Urothelium cell line (cell line): ENCODE measurements at regions not wholly inside any gene's neighbourhood (a gene's known extent, or its start where the extent isn't known, plus 50 kb on each side); places are given as distances from the start of the nearest gene placed in this dataset.
A peak's percentile ranks its signal among the peaks of the same experiment; 100 is the strongest.
"Not testable (repeated sequence)": the region's sequence is repeated elsewhere in the genome, so short reads cannot be mapped to it uniquely, and the experiment has no call there.

Experiments used
- DNase-seq: peaks from one replicate; pipeline ENCODE4 v3.0.0; 2011; ENCODE audit warnings: low spot score, mixed read lengths
- FAIRE-seq: peaks from 2 replicates; lab custom pipeline; 2011; peaks lifted over from hg19 to GRCh38; lab: Jason Lieb, UNC

DNA sequence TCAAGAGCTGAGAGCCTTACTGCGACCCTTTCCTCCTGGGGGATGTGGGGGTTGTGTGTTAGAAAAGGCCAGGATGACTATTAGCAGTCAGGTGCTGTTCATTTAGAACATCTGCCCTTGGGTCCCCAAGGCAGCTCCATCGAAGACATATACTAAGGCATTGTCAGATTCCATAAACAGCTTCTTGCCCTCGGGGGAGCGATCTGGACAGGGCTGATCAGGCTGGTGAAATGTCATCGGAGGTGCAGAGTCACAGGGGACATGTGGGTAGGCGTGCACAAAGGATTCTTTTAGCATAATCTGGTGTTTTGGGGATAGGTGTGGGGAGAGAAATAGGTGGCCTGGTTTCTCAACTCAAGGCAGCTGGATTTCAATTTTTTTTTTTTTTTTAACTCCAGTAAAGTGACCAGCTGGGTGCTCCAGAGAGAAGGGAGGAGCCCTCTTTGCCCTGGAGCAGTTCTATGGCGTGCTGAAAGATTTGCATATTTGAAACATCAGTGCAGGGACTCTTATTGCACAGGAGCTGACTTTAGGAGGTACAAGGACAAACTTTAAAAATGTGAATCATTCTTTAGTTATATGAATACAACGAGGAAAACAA, 160.1 kb downstream of the SUDS3 start:
- DNase-seq (no peak), FAIRE-seq (no peak)

DNA sequence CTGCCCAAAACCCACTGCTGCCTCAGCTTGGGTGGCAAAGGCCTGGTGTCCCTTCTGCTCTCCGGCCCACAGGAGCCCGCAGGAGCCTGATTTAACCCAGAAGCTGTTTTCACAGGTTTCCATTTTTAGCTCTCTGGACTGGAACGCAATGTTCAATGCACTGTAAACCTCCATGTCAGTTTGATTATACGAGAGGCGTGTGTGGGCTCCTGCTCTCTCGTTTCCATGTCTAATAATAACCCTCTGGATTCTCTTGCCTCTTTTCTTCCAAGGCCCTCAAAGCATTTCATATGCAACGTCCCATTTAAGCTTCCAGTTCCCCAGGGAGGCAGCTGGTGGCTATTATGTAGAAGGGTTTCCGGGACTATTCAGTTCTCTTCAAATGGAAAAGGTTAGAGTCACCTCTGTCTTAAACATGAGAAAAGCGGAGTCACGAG, 161.1 kb downstream of the SUDS3 start:
- no peak for DNase-seq
- FAIRE-seq = no peak

DNA sequence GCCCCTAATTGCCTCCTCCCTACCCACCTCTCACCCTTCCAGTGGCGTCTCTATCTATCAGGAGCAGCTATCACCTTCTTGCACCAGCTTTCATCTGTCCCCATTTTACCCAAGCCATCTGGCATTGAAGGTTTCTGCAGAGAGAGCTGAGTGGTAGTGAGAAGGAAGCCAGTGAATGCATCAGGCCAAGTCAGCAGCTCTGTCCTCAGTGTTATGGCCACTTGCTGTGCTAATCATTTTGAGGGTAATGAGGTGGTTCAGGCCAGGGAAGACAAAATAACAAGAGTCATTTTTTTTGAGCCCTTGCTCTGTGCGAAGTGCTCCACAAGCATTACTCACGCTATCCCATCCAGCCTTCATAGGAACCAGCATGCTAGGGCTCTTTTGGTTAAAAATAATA, 164.7 kb downstream of the SUDS3 start:
- FAIRE-seq = no peak
- no peak for DNase-seq

DNA sequence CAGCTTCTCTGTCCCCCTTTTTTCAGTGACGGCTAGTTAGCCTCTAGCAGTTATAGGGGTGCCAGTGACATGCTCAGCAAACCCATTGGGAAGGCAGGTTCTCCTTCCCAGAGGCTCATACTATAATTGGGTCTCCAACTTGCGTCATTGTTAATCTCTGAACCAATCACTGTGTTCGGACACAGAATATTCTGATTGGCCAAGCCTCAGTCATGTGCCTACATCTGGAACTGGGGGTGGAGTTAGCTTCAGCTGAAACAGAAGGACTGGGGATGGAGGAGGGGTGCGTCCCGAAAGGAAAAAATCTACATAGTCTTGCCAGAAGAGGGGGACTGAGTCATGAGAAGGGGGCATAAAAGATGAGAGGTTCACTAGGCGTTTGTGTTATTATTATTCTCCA, 165.6 kb downstream of the SUDS3 start:
- FAIRE-seq = no peak
- no peak for DNase-seq

DNA sequence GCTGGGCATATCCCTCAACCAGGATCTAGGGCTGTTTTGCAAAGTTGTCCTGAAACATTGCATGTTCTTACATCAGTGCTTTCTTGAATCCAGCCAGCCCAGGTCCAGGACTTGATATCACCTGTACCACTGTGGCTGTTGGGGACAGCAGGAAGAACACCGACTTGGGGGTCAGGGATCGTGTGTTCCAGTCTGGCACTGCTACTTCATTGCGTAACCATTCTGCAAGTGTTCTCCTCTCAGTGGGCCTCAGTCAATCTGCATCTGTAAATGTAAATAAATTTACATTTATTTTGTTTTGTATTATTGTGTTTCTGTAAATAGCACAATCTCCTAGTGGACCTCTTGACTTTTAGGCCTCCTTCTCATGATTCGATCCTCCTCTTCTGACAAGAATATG, 167.3 kb downstream of the SUDS3 start:
- no peak for FAIRE-seq

DNA sequence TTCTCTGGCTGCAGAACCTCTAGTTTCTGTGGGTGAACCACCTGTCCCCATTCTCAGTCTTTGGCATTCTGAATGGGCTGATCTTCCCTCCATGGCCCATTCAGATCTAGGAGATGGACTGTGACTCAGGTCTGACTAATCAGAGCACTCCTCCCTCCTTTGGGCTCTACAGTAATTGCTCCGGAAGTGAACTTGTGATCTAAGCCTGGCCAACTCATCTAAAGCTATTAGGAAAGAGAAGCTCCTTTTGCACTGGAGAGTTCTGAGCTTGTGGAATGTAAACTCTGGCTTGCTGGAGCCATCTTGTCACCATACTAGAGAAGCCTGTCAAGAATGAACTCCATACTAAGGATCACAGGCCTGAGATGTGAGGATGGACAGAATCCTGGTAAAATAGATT, 168.2 kb downstream of the SUDS3 start:
- FAIRE-seq (no peak), DNase-seq (peak; percentile 69)

More for the DNA sequence above, 167.3 kb downstream of the SUDS3 start:
- no peak for DNase-seq

DNA sequence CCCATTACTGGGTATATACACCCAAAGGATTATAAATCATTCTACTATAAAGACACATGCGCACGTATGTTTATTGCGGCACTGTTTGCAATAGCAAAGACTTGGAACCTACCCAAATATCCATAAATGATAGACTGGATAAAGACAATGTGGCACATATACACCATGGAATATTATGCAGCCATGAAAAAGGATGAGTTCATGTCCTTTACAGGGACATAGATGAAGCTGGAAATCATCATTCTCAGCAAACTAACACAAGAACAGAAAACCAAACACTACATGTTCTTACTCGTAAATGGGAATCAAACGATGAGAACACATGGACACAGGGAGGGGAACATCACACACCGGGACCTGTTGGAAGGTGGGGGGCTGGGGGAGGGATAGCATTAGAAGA, 171.3 kb downstream of the SUDS3 start:
- DNase-seq, FAIRE-seq: not testable (repeated sequence)

DNA sequence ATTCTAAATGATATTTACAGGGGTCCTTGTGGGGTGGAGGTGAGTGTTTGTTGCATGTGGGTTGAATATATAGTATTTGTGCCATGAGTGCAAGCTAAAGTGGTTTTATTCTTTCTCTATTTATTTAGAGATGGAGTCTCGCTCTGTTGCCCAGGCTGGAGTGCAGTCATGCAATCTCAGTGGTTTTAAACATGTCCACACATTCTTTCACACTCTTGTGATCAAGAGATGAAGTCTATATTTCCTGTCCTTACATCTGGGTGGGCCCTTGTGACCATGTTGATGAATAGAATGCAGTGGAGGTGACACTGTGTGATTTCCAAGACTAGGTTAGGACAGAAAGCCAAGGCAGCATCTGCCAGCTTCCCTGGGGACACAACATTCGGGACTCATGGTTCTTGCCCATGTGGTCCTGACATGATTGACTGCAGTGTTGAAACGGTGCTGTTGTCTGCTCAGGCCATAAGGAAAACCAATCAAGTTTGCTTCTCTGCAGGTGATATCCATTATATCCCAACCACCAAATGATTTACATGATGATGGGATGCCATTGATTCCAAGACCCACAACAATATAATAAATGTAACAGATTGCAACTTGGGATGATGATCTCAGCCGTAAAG, 172.6 kb downstream of the SUDS3 start:
- DNase-seq (no peak), FAIRE-seq (no peak)

DNA sequence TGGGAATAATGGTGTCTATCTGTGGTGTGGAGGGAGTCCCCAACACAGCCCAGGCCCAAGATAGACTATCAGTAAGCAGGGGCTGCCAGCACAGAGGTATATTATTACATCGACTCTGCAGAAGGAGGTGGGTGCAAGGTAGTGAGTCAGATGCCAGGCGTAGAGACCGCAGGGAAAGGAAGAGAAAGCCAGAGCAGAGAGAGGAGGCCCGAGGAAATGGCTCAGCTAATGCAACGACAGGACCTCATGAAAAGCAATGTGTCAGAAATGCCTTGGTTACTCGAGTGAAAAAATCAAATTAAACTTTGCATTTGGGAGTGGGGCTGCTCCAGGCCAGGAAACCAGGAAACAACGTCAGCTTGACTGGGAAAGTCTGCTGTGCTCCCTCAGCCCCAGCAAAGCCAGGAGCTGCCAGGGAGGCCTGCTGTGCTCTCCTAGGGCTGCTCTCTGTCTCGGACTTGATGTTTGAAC, 173.2 kb downstream of the SUDS3 start:
- FAIRE-seq = no peak

DNA sequence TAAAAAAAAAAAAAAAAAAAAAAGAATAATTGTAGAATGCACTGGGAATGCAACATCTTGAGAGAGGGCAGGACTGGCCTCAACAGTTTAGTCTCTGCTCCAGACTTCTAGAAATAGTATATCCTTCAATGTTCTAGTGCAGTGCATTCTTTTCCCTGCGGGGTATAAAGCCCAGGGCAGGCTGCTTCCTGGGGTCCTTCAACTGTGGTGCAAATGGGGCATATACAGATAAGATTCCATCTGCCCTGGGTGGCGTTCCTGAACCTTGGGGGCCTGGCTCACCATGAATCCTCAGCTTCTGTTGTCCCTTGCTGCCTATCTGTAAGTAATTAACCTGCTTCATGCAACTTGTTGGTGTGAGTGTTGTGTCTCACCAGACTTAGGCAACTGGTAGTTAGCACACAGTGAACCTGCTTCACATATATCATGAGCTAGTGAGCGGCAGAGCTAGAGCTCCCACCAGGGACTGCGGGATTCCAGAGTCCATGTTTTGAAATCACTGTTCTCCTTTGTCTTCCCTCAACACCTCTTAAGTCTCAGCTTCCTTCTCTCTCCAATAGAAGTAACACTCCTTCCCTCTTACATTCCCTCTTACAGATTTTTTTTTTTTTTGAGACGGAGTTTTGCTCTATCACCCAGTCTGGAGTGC, 177.6 kb downstream of the SUDS3 start:
- DNase-seq (no peak), FAIRE-seq (no peak)

More for the DNA sequence above, 173.2 kb downstream of the SUDS3 start:
- no peak for DNase-seq

DNA sequence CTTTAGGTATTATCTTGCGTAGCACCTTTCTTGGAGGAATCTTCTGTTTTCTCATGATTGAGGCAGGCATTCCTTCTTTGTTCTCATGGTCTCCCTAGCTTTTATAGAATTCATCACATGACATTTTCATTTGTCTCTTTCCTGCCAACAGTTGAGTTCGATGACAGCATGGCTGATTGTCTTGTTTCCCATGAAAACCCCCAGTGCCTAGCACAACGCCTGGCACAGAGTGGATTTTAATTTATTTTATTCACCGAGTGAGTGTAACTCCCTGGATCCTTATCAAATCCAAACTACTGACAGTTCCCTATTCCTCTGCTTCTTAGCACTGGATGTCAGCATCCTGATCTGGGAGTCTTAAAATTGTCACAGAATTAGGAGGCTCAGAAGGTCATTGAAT, 182.6 kb downstream of the SUDS3 start:
- DNase-seq (no peak), FAIRE-seq (no peak)

DNA sequence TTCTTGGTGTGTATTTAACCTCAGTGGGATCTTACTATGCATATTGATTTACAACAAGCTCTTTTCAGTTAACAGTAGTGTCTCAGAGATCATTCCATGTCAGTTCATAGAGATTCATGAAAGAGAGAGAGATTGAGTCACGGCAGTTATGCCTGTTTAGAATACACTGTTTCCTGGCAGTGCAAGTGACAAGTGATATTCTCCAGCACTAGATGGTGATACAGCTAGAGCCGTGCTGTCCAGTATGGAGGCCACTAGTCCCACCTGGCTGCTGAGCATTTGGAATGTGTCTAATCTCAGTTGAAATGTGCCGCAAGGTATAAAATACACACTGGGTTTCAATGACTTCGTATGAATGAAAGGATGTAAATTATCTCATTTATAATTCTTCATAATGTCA, 184.4 kb downstream of the SUDS3 start:
- FAIRE-seq (no peak), DNase-seq (no peak)

DNA sequence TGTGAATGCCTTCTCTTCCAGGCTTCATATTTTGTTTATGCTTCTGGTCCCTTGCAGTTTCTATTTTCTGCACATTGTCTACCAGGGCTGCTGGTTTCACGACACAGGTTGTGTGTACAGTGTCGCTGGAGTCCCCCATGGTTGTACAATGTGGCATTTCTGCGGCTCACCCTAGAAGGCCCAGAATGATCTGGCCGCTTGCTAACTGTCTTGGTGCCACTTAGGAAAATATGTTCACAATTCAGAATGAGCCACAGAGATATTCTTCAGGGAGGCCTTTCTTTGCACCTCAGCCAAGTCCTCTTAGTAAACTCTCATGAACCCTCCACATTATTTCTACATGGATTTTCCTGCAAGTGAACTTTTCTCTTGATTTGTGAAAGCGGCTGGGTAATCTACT, 195.4 kb downstream of the SUDS3 start:
- no peak for FAIRE-seq
- DNase-seq = no peak

DNA sequence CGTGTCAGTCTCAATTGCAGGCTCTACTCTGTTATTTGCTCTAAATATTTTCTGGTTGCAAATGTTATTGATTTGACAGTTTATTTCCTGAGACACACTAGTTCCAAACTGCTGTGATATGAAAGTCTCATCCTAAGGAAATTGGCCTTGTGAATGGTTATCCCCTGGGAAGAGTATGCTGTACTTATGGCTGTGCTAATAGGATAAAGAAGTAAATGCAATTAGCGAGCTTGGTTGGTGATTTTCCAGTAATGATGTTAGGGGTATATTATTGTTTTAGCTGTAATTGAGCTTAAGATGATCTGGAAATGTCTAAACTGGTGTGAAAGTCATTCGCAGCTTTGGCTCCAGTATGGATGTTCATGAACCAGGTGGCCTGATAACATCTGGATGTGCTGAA, 197.9 kb downstream of the SUDS3 start:
- FAIRE-seq (no peak), DNase-seq (no peak)

DNA sequence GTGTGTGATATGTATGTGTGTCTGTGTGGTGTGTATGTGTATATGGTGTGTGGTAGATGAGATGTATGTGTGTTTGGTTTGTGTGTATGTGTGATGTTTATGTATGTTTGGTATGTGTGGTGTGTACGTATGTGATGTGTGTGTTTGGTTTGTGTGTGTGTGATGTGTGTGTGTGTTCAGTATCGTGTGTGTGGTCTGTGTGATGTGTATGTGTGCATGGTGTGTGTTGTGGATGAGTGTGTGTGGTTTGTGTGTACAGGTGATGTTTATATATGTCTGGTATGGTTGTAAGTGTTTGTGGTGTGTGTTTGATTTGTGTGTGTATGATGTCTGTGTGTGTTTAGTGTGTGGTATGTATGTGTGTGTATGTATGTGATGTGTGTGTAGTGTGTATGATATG, 199.4 kb downstream of the SUDS3 start:
- peak; percentile 99 for FAIRE-seq

DNA sequence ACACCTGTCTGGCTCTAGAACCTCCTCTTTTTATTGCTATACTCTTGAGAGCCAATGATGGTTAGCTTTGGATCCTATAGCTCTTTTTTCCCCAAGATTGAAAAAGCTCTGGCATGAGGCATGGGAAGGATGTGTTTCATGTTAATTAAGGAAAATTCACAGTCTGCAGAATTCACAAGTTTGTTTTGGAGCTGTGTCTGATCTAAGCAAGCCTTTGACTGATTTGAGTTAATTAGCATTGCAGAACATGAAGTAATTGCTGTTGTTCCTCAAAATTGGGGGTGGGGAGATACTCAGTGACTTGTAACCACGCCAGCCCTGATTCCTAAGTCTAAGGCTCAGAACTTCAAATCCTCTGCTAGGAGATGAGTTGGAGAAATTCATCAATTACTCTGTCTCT, 205.0 kb downstream of the SUDS3 start:
- FAIRE-seq = no peak
- DNase-seq = no peak

More for the DNA sequence above, 199.4 kb downstream of the SUDS3 start:
- DNase-seq = no peak

DNA sequence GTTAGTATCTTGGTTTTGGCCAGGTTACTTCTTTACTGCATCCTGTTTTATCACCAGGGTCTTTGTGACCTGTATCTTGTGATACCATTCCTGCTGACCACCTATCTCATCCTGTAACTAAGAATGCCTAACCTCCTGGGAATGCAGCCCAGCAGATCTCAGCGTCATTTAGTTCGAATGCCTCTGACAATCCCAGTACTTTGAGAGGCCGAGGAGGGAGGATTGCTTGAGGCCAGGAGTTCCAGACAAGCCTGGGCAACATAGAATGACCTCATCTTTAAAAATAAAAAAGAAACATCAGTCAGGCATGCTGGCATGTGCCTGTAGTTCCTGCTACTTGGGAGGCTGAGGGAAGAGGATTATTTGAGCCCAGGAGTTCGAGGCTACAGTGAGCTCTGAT, 206.5 kb downstream of the SUDS3 start:
- FAIRE-seq (no peak), DNase-seq (no peak)

DNA sequence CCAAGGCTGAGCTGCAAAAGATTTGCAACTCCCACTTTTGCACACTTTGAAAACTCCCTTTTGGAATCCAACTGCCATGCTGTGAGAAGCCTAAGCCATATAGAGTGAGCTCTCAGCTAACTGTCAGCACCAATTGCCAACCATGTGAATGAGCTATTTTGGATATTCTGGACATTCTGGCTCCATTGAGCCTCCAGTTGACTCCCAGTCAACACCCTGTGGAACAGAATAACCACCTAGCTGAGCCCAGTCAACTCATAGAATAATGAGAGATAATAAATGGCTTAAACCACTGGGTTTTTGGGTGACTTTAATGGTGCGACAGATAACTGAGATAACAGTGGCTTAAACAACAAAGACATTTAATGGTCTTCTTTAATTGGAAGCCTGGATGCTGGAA, 210.1 kb downstream of the SUDS3 start:
- DNase-seq = no peak
- no peak for FAIRE-seq

DNA sequence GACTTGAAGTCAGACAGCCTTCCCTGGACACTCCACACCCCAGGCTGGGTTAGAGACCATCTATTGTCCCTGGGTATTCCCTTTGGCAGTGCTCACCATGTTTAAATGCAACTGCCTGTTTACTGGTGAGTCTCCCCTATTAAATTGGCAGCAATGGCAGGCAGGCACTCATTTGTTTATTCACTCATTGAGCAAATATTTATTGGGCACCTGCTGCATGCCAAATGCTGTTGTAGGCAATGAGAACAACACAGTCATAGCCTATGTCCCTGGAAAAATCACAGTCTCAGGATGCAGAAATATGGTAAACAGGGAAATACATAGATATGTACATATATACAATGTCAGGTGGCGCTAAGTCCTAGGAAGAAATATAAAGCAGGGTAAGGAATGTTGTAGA, 212.8 kb downstream of the SUDS3 start:
- DNase-seq (no peak), FAIRE-seq (no peak)

DNA sequence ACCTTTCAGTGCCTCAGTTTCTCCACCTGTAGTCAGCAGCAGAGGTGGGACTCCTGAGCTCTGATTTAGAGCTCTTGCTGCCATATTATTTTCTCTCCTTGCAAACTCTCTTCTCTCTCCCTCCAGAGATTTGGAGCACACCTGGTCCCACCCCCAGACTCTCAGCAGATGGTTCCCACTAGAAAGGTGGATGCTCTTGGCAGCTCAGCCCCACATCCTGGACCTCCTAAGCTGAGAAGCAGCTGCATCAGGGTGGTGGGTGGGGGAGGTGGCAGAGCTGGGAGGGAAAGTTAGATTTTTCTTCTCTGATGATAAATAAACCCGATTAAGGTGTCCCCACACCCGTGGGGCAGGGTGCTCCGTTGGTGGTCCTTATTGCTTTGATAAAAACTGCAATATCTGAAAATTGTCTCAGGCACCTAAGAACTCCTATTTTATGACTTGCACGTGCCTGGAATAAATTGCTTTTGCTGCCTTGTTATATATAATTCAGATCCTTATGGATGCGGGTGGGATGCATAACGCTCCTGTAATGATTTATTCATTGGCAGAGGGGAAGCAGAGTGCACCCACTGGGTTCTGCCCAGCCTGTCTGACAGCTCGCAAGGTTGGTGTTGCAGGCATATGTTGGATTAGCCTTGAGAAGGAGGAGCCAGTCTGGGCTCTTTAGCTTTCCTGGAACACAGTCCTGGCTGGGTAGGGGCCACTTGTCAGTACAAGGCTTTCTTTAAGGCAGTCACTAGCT, 214.2 kb downstream of the SUDS3 start:
- DNase-seq = no peak
- FAIRE-seq = no peak

DNA sequence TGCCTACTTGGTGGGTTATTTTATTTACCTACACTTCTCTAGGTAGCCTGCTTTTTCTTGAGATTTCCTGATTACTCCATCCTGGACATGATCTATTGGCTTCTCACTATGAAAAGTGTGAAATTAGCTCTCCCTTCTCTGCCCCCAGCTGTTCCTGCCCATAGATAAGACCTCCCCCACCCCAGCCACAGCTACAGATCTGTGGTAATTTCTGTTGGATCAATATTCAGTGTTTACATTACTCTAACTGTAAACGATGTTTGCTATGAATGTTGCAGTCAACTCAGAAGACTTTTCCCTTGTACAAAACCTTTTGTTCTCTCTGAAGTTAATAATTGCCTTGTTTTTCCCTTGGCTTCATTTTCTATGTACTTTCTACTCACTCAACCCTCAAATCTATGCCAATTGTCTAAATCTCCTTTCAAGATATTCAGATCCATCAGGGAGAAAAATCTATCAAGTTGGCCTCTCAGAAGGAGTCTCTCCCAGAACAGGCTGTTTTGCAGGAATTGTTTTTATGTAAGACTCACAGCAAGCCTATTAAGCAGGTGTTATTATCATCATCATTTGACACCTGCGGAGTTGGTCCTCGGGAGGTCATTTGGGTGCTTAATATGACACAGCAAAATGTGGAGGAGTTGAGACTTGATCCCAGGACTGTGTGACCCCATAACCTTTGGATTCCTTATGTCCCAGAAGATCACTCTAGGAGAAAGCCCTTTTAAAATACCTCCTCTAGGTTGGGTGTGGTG, 227.4 kb downstream of the SUDS3 start:
- FAIRE-seq = no peak
- no peak for DNase-seq
